B cell (primary cell): ENCODE measurements at regions not wholly inside any gene's neighbourhood (a gene's known extent, or its start where the extent isn't known, plus 50 kb on each side); places are given as distances from the start of the nearest gene placed in this dataset.

Experiments used
- ATAC-seq: fragments of 200-7000 bp; cut with Tn5 transposase; one replicate; pipeline ENCODE4 v1.10.0; 2021; ENCODE audit warnings: low read depth, mild to moderate bottlenecking, moderate number of reproducible peaks, moderate library complexity
- CTCF ChIA-PET: fragments of 350-600 bp; sonication (Branson Sonifier 250); formaldehyde crosslinking; loops from one replicate; lab custom pipeline; 2021; ENCODE audit warnings: antibody characterized with exemption, inconsistent platforms; lab: Charles Lee
- POLR2A ChIA-PET: fragments of 350-600 bp; sonication (Branson Sonifier 250); formaldehyde crosslinking; loops from one replicate; lab custom pipeline; 2021; ENCODE audit warnings: antibody characterized with exemption; lab: Charles Lee
- DNase-seq: peaks from one replicate; pipeline ENCODE4 v3.0.0; 2013
- H2AFZ ChIP-seq: 2 replicates; pipeline ENCODE4 v1.6.1; 2012; ENCODE audit warnings: mild to moderate bottlenecking, low read depth, low read length; ENCODE audit not compliant: insufficient read depth, poor library complexity, severe bottlenecking
- H3K27ac ChIP-seq, 2 donors: 1 replicate in 1 of 2; 2 replicates in 1 of 2; pipeline ENCODE4 v1.5.1; 2012 to 2013; ENCODE audit warnings: low read length in 2 of 2, mild to moderate bottlenecking in 2 of 2, moderate library complexity in 1 of 2
- H3K27me3 ChIP-seq, 4 experiments: fragments of 200-600 bp in 1 of 4; sonication (generic) in 1 of 4; replicated peaks in 1 of 4; 1 replicate in 2 of 4; 2 replicates in 2 of 4; pipeline versions ENCODE4 v1.6.1 to v1.7.0; 2013 to 2016; ENCODE audit warnings: low read length in 3 of 4, mild to moderate bottlenecking in 2 of 4, mixed read lengths in 1 of 4, moderate library complexity in 1 of 4; ENCODE audit not compliant: insufficient read depth in 4 of 4, control insufficient read depth in 3 of 4; ENCODE audit errors: control extremely low read depth in 1 of 4
- H3K36me3 ChIP-seq, 2 experiments: replicated peaks in 1 of 2; 1 replicate in 1 of 2; 2 replicates in 1 of 2; pipeline versions ENCODE4 v1.6.1 to v1.7.1; 2013; ENCODE audit warnings: low read length in 1 of 2; ENCODE audit not compliant: insufficient read depth in 2 of 2, control insufficient read depth in 1 of 2; ENCODE audit errors: control extremely low read depth in 1 of 2, extremely low read depth in 1 of 2
- H3K4me1 ChIP-seq, 2 donors: fragments of 200-600 bp in 1 of 2; sonication (generic) in 1 of 2; 1 replicate in 1 of 2; 2 replicates in 1 of 2; pipeline versions ENCODE4 v1.5.1 to v1.6.1; 2013 to 2017; ENCODE audit warnings: low read length in 2 of 2; ENCODE audit not compliant: control insufficient read depth in 2 of 2, insufficient read depth in 2 of 2
- H3K4me2 ChIP-seq: replicated peaks from 2 replicates; pipeline ENCODE3; 2012; ENCODE audit warnings: mild to moderate bottlenecking, low read depth, low read length; ENCODE audit not compliant: poor library complexity, severe bottlenecking
- H3K4me3 ChIP-seq, 5 experiments: fragments of 200-600 bp in 1 of 5; sonication (generic) in 1 of 5; 1 replicate in 3 of 5; 2 replicates in 2 of 5; pipeline versions ENCODE4 v1.5.1 to v1.7.0; 2011 to 2016; ENCODE audit warnings: low read length in 4 of 5, mild to moderate bottlenecking in 4 of 5, low read depth in 2 of 5, control low read depth in 1 of 5, moderate library complexity in 1 of 5; ENCODE audit not compliant: insufficient read depth in 1 of 5; ENCODE audit errors: control extremely low read depth in 1 of 5, extremely low read depth in 1 of 5
- H3K79me2 ChIP-seq: fragments of 200-600 bp; sonication (generic); one replicate; pipeline ENCODE4 v1.6.0; 2016; ENCODE audit warnings: low read length; ENCODE audit not compliant: control insufficient read depth, insufficient read depth
- H3K9ac ChIP-seq: fragments of 200-600 bp; sonication (generic); 2 replicates; pipeline ENCODE4 v1.6.1; 2017; ENCODE audit warnings: mild to moderate bottlenecking, low read length, moderate library complexity
- H3K9me3 ChIP-seq, 3 donors: one replicate each; pipeline versions ENCODE4 v1.6.1 to v1.7.1; 2013; ENCODE audit warnings: low read length in 2 of 3; ENCODE audit not compliant: control insufficient read depth in 2 of 3, insufficient read depth in 1 of 3; ENCODE audit errors: control extremely low read depth in 1 of 3
- H4K20me1 ChIP-seq: 2 replicates; pipeline ENCODE4 v1.6.0; 2012; ENCODE audit warnings: mild to moderate bottlenecking, low read length; ENCODE audit not compliant: insufficient read depth, control insufficient read depth, poor library complexity, severe bottlenecking
- H3K27ac Mint-ChIP-seq: one replicate; pipeline ENCODE4 v1.8.0; 2021; ENCODE audit warnings: mixed read lengths
- H3K27me3 Mint-ChIP-seq: one replicate; pipeline ENCODE4 v1.8.0; 2021; ENCODE audit warnings: mixed read lengths
- H3K4me1 Mint-ChIP-seq: one replicate; pipeline ENCODE4 v1.8.0; 2021; ENCODE audit warnings: mixed read lengths
- H3K4me3 Mint-ChIP-seq: one replicate; pipeline ENCODE4 v1.8.0; 2021; ENCODE audit warnings: mixed read lengths
- H3K9me3 Mint-ChIP-seq: one replicate; pipeline ENCODE4 v1.8.0; 2022; ENCODE audit warnings: mixed read lengths; ENCODE audit not compliant: insufficient read depth
- EZH2 ChIP-seq: IDR thresholded peaks from 2 replicates; pipeline ENCODE4 v1.6.1; 2012; ENCODE audit warnings: borderline replicate concordance, low read depth, mild to moderate bottlenecking, moderate library complexity, low read length; ENCODE audit not compliant: insufficient read depth, poor library complexity, severe bottlenecking
- WGBS: methylation state at CpG from one replicate; pipeline ENCODE4 v1.1.5; 2013; ENCODE audit warnings: missing lambda C conversion rate; ENCODE audit not compliant: insufficient coverage; 5-methylcytosine and 5-hydroxymethylcytosine counted together
- intact Hi-C: fragments of 100-400 bp; cut with micrococcal nuclease; formaldehyde crosslinking; loops from one replicate; pipeline ENCODE4 v1.10.0; 2022
- TF ChIP-seq, protein P1 (sequence below): fragments of 200-600 bp; IDR thresholded peaks from one replicate; pipeline ENCODE4 v1.8.0; 2022; ENCODE audit warnings: antibody characterized with exemption, mild to moderate bottlenecking

GRCh38 chr10:129223363-129223762 lies 243.7 kb upstream of the MGMT start:
- H3K4me1 Mint-ChIP-seq: no peaks in the 10 kb centered on the region
- no peaks in the 10 kb centered on the region for H4K20me1 ChIP-seq
- no peaks in the 10 kb centered on the region for H3K4me1 ChIP-seq
- no peak overlapping the region for H3K4me2 ChIP-seq
- no peak overlapping the region for H3K4me3 ChIP-seq
- CTCF ChIA-PET: no interaction called here
- intact Hi-C loops: no loop called here
- no peaks in the 10 kb centered on the region for H3K79me2 ChIP-seq
- H2AFZ ChIP-seq: no peak overlapping the region
- no peaks in the 10 kb centered on the region for H3K9me3 Mint-ChIP-seq
- H3K27me3 ChIP-seq: no peaks in the 10 kb centered on the region
- no peak overlapping the region for H3K9ac ChIP-seq
- DNase-seq: no peak
- POLR2A ChIA-PET: no interaction called here
- H3K9me3 ChIP-seq: peaks cover 0 to 9% (median 0%) of the 10 kb centered on the region in 3 donors
- TF ChIP-seq EZH2: no peak
- TF ChIP-seq, protein P1, sequence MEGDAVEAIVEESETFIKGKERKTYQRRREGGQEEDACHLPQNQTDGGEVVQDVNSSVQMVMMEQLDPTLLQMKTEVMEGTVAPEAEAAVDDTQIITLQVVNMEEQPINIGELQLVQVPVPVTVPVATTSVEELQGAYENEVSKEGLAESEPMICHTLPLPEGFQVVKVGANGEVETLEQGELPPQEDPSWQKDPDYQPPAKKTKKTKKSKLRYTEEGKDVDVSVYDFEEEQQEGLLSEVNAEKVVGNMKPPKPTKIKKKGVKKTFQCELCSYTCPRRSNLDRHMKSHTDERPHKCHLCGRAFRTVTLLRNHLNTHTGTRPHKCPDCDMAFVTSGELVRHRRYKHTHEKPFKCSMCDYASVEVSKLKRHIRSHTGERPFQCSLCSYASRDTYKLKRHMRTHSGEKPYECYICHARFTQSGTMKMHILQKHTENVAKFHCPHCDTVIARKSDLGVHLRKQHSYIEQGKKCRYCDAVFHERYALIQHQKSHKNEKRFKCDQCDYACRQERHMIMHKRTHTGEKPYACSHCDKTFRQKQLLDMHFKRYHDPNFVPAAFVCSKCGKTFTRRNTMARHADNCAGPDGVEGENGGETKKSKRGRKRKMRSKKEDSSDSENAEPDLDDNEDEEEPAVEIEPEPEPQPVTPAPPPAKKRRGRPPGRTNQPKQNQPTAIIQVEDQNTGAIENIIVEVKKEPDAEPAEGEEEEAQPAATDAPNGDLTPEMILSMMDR: no peak
- 76% methylated on average over 4 of the region's 6 CpGs for WGBS
- no peak overlapping the region for H3K27ac Mint-ChIP-seq
- no peaks in the 10 kb centered on the region for H3K36me3 ChIP-seq
- no peak overlapping the region for H3K4me3 Mint-ChIP-seq
- no peak overlapping the region for H3K27ac ChIP-seq
- no peak for ATAC-seq
- no peaks in the 10 kb centered on the region for H3K27me3 Mint-ChIP-seq

- no peaks in the 10 kb centered on the region for H3K9me3 Mint-ChIP-seq
- H3K27ac ChIP-seq: no peak overlapping the region
- no peaks in the 10 kb centered on the region for H3K36me3 ChIP-seq
- WGBS: 68% methylated on average over 4 of the region's 4 CpGs
- ChIA-PET CTCF (no interaction called here), POLR2A (no interaction called here)
- H3K9me3 ChIP-seq: peaks cover 0 to 5% (median 0%) of the 10 kb centered on the region in 3 donors
- H3K27me3 ChIP-seq: no peaks in the 10 kb centered on the region
- no peak for TF ChIP-seq EZH2
- TF ChIP-seq, protein P1: no peak
- intact Hi-C loops: no loop called here
- no peak overlapping the region for H3K9ac ChIP-seq
- no peak overlapping the region for H3K27ac Mint-ChIP-seq
- H4K20me1 ChIP-seq: no peaks in the 10 kb centered on the region
- no peak overlapping the region for H3K4me3 ChIP-seq
- no peaks in the 10 kb centered on the region for H3K4me1 Mint-ChIP-seq
- no peak for DNase-seq
- H3K4me2 ChIP-seq: no peak overlapping the region
- no peaks in the 10 kb centered on the region for H3K79me2 ChIP-seq
- H3K27me3 Mint-ChIP-seq: no peaks in the 10 kb centered on the region
- H2AFZ ChIP-seq: no peak overlapping the region
- no peak overlapping the region for H3K4me3 Mint-ChIP-seq
- no peaks in the 10 kb centered on the region for H3K4me1 ChIP-seq
- ATAC-seq: no peak
These were observed 243.0 kb upstream of the MGMT start for GRCh38 chr10:129224065-129224464.
